AG08396 (cell line): ENCODE measurements at regions not wholly inside any gene's neighbourhood (a gene's known extent, or its start where the extent isn't known, plus 50 kb on each side); places are given as distances from the start of the nearest gene placed in this dataset.

Experiments used
- DNase-seq: peaks from one replicate; pipeline ENCODE4 v3.0.0; 2012; ENCODE audit warnings: low spot score, mixed read lengths

GRCh38 chr7:81606078-81606863, 163.6 kb downstream of the HGF start:
- DNase-seq = no peak

DNA sequence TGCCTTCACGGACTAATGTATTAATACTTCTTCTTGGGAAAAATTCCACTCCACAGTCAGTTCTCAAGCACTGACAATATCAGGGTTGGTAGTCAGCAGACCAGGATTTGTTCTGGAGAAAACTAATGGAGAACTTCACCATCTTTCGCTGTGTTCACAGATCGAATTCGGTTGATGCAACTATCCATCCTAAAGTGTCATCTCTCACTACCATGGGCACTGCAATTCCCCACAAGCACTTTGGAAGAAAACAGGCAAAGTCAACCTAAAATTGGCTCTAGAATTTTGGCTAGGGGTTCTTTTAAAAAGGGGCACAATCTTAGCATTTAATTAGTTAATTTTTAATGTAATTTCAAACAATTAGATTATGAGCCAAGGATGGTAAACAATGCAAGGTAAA, 164.4 kb downstream of the HGF start:
- no peak for DNase-seq

DNA sequence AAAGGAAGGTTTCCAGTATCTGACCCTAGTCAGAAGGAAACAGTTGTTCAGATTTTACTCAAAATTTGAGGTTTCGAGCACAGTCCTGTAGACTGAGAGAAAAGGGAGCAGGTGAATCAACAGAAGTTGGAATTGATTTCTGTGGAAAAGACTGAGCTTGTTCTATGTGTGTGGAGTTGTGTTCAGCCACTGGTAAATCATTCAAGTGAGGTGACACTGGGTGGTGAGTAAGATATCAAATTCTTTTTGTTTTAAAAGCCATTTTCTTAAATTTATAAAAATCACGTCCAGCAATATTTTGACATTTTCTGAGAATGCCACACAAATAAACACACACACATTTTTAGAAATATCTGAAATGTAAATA, 165.1 kb downstream of the HGF start:
- no peak for DNase-seq

- DNase-seq = peak; percentile 38
Observed at GRCh38 chr7:81604075-81604807, 165.6 kb downstream of the HGF start.

- DNase-seq = peak; percentile 29
Observed at GRCh38 chr7:81600608-81601007, 169.2 kb downstream of the HGF start.

- no peak for DNase-seq
Observed at GRCh38 chr7:81598951-81599350, 170.9 kb downstream of the HGF start.

DNA sequence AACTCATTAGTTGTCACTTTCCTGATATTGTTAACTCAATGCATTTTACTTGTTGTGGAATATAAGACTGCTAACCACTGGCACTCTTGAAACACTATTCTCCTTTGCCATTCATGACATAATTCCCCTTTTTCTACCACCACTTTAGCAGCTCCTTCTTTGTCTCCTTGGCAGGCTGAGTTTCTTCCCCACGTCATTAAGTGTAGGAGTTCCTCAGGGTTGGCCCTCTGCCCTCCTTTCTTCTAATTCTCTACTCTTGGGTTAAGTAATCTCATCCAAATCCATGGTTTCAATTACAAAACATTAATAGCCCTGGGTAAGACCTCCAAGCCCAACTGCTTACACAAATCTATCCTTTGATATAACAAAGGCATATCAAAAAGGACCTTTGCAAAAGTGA, 175.1 kb downstream of the HGF start:
- no peak for DNase-seq

DNA sequence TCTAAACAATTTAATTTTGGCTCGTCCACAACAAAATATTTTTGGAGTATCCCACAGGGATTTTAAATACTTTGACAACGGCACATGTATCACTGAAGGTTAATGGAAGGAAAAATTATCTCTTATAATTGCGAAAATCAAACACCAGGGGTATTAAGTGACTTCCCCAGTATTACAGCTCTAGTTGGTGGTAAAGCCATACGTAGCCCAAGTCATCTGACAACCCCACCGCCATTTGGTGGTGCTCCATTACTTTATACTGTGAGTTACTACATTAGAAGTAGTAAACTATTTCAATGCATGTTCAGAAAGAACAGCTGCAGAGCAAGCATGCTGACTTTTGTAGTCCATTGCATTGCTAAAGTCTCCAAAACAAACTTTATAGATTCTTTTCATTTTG, 179.7 kb downstream of the HGF start:
- DNase-seq = no peak

DNA sequence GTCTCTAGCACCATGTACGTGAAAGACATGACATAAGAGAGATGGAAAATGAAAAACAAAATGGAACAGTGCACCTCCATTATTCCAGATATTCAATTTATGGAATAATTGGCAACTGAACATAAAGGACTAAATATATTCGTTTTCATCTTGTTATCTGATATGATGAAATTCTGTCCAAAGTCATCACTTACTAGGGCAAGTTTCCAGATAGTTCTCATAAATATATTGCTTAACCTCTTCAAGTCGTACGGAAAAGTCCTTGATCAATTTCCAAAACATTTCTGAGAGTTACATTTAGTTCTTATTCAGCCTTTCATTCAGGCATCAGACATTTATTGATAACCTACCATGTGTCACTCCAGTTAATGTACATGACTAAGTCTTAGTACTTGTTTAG, 185.2 kb downstream of the HGF start:
- DNase-seq = no peak

DNA sequence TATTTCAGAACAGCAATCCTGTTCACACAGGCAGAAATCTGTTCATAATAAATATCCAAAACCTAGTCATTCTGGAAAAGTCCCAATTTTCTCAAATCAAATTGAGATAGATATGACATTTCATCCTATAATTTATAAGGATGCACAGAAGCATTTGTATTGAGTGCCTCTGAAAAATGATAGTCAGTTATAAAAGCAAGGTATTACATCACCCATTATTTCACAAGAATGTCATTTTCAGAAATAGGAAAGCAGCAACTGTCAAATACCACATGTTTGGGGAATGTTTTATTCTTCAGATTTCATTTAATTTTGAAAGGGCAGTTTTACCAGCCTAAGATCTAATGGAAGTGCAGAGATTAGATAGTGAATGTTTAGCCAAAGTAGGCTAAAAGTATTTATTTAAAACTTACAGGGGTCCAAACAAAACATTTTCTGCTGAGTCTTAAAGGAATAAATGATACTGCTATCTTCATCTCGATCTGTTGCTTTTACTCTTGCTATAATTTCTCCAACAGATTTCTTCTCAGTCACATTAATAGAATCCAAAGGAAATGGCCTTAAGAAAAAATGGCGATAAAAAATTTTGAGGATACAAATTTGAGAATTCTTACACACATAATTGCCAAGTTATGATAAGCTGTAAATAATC, 185.8 kb downstream of the HGF start:
- DNase-seq = no peak

GRCh38 chr7:81583090-81583489, 186.8 kb downstream of the HGF start:
- DNase-seq = no peak

DNA sequence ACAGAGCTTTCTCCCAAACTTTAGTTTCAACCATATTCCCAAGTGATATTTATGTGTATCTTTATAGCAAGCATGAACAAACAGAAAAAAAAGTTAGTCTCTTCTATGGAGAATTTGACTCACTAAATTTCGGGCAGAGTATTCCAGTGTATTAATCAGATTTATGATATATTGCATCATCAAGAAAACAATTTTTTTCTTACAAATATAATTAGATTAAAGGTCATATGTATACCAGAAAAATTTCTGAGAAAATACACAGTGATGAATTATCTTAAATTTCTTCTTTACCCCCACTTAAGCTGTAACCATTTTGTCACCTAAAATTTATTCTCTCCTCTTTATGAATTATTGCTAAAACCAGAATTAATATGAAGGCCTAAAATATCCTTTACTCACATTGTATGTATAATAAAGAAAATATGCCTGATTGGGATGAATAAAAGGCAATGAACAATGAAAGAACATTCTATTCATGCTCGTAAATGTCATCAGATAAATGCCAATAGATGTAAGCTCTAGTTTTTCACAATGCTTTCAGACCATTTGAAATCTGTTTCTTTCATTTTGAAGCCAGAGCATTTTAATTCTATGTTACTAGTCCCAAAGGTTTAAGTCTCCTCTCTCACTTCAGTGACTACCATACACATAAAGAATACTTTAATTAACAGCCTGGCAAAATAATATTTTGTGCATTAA, 192.1 kb downstream of the HGF start:
- no peak for DNase-seq

- DNase-seq = peak; percentile 14
Observed at GRCh38 chr7:81574723-81575326, 195.0 kb downstream of the HGF start.

DNA sequence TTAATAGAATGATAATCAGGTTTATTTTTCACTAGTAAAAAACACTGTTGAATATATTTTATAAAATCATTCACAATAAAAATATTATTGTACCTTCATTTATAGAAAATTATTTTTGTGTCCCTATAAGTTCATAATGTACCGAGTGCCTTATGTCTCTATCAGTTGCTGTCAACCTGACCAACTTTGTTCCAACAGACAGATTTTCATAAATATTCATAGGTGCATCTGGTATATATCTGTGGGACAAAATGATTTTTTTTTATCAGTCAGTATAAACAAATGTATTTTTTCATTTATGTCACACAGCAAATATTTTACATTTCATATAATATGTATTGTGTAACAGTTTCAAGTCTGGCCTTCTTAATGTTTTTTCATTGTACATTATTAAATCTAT, 195.9 kb downstream of the HGF start:
- no peak for DNase-seq

- no peak for DNase-seq
Observed at GRCh38 chr7:81573128-81573527, 196.7 kb downstream of the HGF start.

- DNase-seq = no peak
Observed at GRCh38 chr7:81562581-81562980, 207.3 kb downstream of the HGF start.

GRCh38 chr7:81560708-81561107, 209.1 kb downstream of the HGF start:
- no peak for DNase-seq

- DNase-seq = no peak
Observed at GRCh38 chr7:81549484-81550016, 220.3 kb downstream of the HGF start.

DNA sequence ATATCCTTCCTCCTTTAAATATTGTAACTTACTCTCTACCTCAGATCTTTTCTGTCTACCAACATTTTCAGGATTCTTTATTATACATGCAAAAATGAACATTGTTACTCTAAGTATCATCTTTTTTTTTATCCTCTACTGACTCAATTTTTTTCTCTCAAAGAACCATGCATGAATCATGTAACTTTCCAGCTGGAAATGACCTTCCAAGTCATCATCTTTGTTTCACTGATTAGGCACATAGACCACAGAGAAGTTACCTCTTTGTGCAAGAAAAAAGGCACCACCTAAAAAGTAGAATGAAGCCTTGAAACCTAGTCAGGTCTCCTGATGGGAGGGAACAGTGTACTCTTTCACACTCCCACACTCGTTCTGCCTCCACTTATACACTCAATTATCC, 234.9 kb downstream of the HGF start:
- no peak for DNase-seq

DNA sequence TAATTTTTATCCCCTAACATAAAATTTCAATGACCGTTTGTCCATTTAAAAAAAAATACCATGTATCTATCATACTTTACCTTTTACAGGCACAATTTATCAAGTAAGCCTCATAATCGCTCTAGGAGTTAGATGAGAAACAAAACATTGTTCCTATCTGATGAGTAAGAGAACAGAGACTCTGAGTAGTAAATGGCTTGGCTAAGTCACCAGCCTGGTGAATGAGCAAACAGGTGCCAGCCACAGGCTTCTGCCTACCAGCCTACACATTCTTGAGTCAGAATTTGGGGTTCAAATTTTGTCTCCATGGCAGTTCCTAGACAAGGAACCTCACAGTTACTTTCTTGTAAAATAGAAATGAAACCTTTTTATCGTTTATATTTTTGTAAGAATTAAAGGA, 235.4 kb downstream of the HGF start:
- DNase-seq = no peak

DNA sequence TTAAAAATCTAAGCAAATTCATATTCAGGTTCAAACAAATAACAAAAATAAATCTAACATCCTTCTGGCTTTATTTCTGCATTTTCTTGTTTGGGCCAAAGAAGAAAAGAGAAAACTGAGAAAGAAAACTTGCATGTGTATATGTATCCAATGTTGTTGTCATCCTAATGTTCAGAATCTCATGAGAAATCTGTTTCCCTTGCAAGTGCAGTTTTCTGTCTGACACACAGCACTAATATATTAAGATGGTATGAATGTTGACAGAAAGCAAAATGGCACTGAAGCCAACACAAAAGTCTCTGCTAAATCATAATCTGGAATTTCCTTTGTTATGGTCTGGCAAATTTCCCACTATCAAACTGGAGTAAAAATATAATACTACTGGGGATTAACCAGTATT, 235.9 kb downstream of the HGF start:
- DNase-seq = no peak

GRCh38 chr7:81533426-81533825, 236.4 kb downstream of the HGF start:
- no peak for DNase-seq
